Keratinocyte (primary cell): ENCODE measurements at regions not wholly inside any gene's neighbourhood (a gene's known extent, or its start where the extent isn't known, plus 50 kb on each side); places are given as distances from the start of the nearest gene placed in this dataset.

ENCODE experiments used
- DNase-seq: peaks from one replicate; pipeline ENCODE4 v3.0.0-alpha.2; 2011; ENCODE audit warnings: low read depth, missing footprints, low spot score
- FAIRE-seq: peaks from 2 replicates; lab custom pipeline; 2011; peaks lifted over from hg19 to GRCh38; lab: Jason Lieb, UNC
- H2AFZ ChIP-seq: 2 replicates; pipeline ENCODE4 v1.6.0; 2012; ENCODE audit warnings: low read length, control low read depth, inconsistent platforms; ENCODE audit not compliant: control insufficient read depth
- H3K27ac ChIP-seq: 2 replicates; pipeline ENCODE4 v1.5.1; 2011; ENCODE audit warnings: low read length; ENCODE audit not compliant: control insufficient read depth, insufficient read depth
- H3K27me3 ChIP-seq: 3 replicates; pipeline ENCODE4 v1.6.0; 2011; ENCODE audit warnings: low read length; ENCODE audit not compliant: control insufficient read depth, insufficient read depth; ENCODE audit errors: extremely low read depth
- H3K36me3 ChIP-seq, 2 experiments: 2 replicates in 1 of 2; 3 replicates in 1 of 2; pipeline ENCODE4 v1.5.1; 2011; ENCODE audit warnings: low read length in 2 of 2, mild to moderate bottlenecking in 1 of 2; ENCODE audit not compliant: control insufficient read depth in 2 of 2, insufficient read depth in 2 of 2; ENCODE audit errors: extremely low read depth in 1 of 2
- H3K4me1 ChIP-seq: 3 replicates; pipeline ENCODE4 v1.5.1; 2011; ENCODE audit warnings: low read length; ENCODE audit not compliant: control insufficient read depth, insufficient read depth; ENCODE audit errors: extremely low read depth
- H3K4me2 ChIP-seq: 3 replicates; pipeline ENCODE4 v1.6.0; 2011; ENCODE audit warnings: low read depth, low read length; ENCODE audit not compliant: control insufficient read depth, insufficient read depth; ENCODE audit errors: extremely low read depth
- H3K4me3 ChIP-seq, 3 experiments: fragments of 200-600 bp in 1 of 3; sonication (generic) in 1 of 3; 2 replicates in 2 of 3; 3 replicates in 1 of 3; pipeline ENCODE4 v1.5.1; 2011 to 2016; ENCODE audit warnings: low read length in 3 of 3, mild to moderate bottlenecking in 3 of 3, control low read depth in 2 of 3, inconsistent platforms in 1 of 3, low read depth in 1 of 3, mixed read lengths in 1 of 3, mixed run types in 1 of 3, moderate library complexity in 1 of 3; ENCODE audit not compliant: control insufficient read depth in 2 of 3, insufficient read depth in 2 of 3; ENCODE audit errors: extremely low read depth in 1 of 3
- H3K79me2 ChIP-seq: 2 replicates; pipeline ENCODE4 v1.6.0; 2012; ENCODE audit warnings: low read length; ENCODE audit not compliant: control insufficient read depth, insufficient read depth
- H3K9ac ChIP-seq: 3 replicates; pipeline ENCODE4 v1.6.0; 2011; ENCODE audit warnings: low read length; ENCODE audit not compliant: control insufficient read depth, insufficient read depth; ENCODE audit errors: extremely low read depth
- H3K9me1 ChIP-seq: 3 replicates; pipeline ENCODE4 v1.6.0; 2011; ENCODE audit warnings: low read length; ENCODE audit not compliant: control insufficient read depth, insufficient read depth; ENCODE audit errors: extremely low read depth
- H3K9me3 ChIP-seq: 2 replicates; pipeline ENCODE4 v1.5.1; 2012; ENCODE audit warnings: low read depth, low read length; ENCODE audit not compliant: control insufficient read depth
- H4K20me1 ChIP-seq: 3 replicates; pipeline ENCODE4 v1.6.0; 2011; ENCODE audit warnings: low read length; ENCODE audit not compliant: control insufficient read depth, insufficient read depth; ENCODE audit errors: extremely low read depth
- EZH2 ChIP-seq: IDR thresholded peaks from one replicate; pipeline ENCODE4 v1.6.1; 2012; ENCODE audit warnings: inconsistent platforms, mild to moderate bottlenecking, low read length, moderate library complexity
- dilution Hi-C: fragments of 300-500 bp; cut with MboI; formaldehyde crosslinking; loops from one replicate; pipeline ENCODE4 v1.7.0; 2020; ENCODE audit warnings: low sequenced_read_pairs; ENCODE audit not compliant: extremely low pct_ligation_motif_present
- TF ChIP-seq, protein P1 (sequence below), 3 experiments: IDR thresholded peaks in 1 of 3; conservative IDR thresholded peaks in 1 of 3; optimal IDR thresholded peaks in 1 of 3; 2 replicates in 2 of 3; 3 replicates in 1 of 3; pipeline versions ENCODE3 to v1.5.1; 2011; ENCODE audit warnings: low read length in 3 of 3, mild to moderate bottlenecking in 3 of 3, moderate library complexity in 2 of 3, control low read depth in 1 of 3, inconsistent platforms in 1 of 3; ENCODE audit not compliant: insufficient read depth in 2 of 3; ENCODE audit errors: extremely low read depth in 1 of 3

GRCh38 chr18:40450751-40451150 lies 1504.3 kb upstream of the PIK3C3 start:
- no peaks in the 10 kb centered on the region for H4K20me1 ChIP-seq
- no peaks in the 10 kb centered on the region for H3K9me1 ChIP-seq
- H3K4me1 ChIP-seq, result no peaks in the 10 kb centered on the region
- DNase-seq (no peak), FAIRE-seq (peak; percentile 17)
- no peak overlapping the region for H3K4me3 ChIP-seq
- H3K36me3 ChIP-seq, result no peaks in the 10 kb centered on the region
- H2AFZ ChIP-seq, result no peak overlapping the region
- H3K9ac ChIP-seq, result no peak overlapping the region
- dilution Hi-C loops, result no loop called here
- H3K4me2 ChIP-seq, result no peak overlapping the region
- TF ChIP-seq, protein P1, sequence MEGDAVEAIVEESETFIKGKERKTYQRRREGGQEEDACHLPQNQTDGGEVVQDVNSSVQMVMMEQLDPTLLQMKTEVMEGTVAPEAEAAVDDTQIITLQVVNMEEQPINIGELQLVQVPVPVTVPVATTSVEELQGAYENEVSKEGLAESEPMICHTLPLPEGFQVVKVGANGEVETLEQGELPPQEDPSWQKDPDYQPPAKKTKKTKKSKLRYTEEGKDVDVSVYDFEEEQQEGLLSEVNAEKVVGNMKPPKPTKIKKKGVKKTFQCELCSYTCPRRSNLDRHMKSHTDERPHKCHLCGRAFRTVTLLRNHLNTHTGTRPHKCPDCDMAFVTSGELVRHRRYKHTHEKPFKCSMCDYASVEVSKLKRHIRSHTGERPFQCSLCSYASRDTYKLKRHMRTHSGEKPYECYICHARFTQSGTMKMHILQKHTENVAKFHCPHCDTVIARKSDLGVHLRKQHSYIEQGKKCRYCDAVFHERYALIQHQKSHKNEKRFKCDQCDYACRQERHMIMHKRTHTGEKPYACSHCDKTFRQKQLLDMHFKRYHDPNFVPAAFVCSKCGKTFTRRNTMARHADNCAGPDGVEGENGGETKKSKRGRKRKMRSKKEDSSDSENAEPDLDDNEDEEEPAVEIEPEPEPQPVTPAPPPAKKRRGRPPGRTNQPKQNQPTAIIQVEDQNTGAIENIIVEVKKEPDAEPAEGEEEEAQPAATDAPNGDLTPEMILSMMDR (optimal IDR thresholded peaks at IDR 0.05 in 1 of 3, IDR thresholded peaks at IDR 0.05 in 1 of 3, conservative IDR thresholded peaks at IDR 0.05 in 1 of 3; ENCODE audit: extremely low read depth in 1 of 3, insufficient read depth in 2 of 3, low read length in 3 of 3), result no peak
- no peak overlapping the region for H3K27ac ChIP-seq
- H3K9me3 ChIP-seq, result no peaks in the 10 kb centered on the region
- H3K79me2 ChIP-seq, result no peaks in the 10 kb centered on the region
- H3K27me3 ChIP-seq, result no peaks in the 10 kb centered on the region

DNA sequence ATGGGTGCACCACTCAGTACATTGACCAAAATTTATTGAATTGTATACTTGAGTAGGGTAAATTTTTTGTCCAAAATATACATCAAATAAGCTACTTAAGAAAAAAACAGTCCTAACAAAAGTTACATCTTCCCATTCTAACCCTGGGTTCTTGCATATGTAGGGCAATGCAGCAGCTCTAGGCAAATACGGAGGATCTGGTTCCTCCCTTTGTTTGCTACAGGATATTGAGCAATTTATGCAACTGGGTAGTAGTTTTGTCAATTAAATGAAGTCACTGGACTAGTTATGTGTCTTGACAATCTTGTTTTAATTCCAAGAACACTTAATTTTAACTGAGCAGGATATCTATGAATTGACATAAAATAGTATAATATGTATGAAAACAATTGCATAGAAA lies 1507.2 kb upstream of the PIK3C3 start:
- Histone ChIP-seq H4K20me1 (no peaks in the 10 kb centered on the region), H2AFZ (no peak overlapping the region), H3K9ac (no peak overlapping the region), H3K27ac (no peak overlapping the region), H3K4me1 (no peaks in the 10 kb centered on the region), H3K27me3 (no peaks in the 10 kb centered on the region), H3K4me2 (no peak overlapping the region), H3K9me3 (no peaks in the 10 kb centered on the region), H3K9me1 (no peaks in the 10 kb centered on the region), H3K36me3 (no peaks in the 10 kb centered on the region), H3K4me3 (no peak overlapping the region), H3K79me2 (no peaks in the 10 kb centered on the region)
- TF ChIP-seq, protein P1 (optimal IDR thresholded peaks at IDR 0.05 in 1 of 3, IDR thresholded peaks at IDR 0.05 in 1 of 3, conservative IDR thresholded peaks at IDR 0.05 in 1 of 3; ENCODE audit: extremely low read depth in 1 of 3, insufficient read depth in 2 of 3, low read length in 3 of 3), result no peak
- no peak for TF ChIP-seq EZH2
- dilution Hi-C loops, result no loop called here
- FAIRE-seq (no peak), DNase-seq (no peak)
